ENCODE measurements at regions not wholly inside any gene's neighbourhood (a gene's known extent, or its start where the extent isn't known, plus 50 kb on each side); places are given as distances from the start of the nearest gene placed in this dataset.

DNA sequence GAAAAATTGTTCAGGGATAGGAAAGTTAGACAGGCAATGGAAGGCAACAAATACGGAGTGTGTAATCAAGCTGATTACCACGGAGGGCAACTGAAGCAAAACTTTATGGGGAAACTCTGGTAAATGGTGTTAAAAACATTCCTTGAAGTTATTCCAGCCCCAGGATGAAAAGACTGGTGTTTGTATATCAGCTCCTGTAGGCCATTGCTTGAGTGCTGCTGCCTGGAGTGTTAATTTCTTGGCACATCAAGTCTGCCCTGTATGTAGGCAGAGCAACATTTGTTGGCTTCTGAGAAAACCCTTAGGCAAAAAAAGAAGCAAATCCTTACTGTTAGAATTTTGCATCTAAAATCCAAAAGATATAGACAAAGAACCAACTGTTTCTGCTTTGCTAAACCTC lies 686.5 kb upstream of the ACO1 start:
- TF ChIP-seq EZH2 (IDR thresholded peaks at IDR 0.05) (no peak), JUND (IDR thresholded peaks at IDR 0.05) (no peak), YY1 (IDR thresholded peaks at IDR 0.05; ENCODE audit: extremely low read depth, insufficient replicate concordance, low read depth, low read length) (no peak), FOSL1 (IDR thresholded peaks at IDR 0.05; ENCODE audit: low read depth) (no peak), SP1 (IDR thresholded peaks at IDR 0.05; ENCODE audit: low read depth) (no peak), CBX3 (IDR thresholded peaks at IDR 0.05; ENCODE audit: low read depth) (no peak), TCF7L2 (IDR thresholded peaks at IDR 0.05; ENCODE audit: borderline replicate concordance, extremely low read depth, insufficient read depth, insufficient read length) (no peak), POLR2A (IDR thresholded peaks at IDR 0.05; ENCODE audit: borderline replicate concordance, extremely low read depth, insufficient read depth, insufficient read length) (no peak), EZH2phosphoT487 (IDR thresholded peaks at IDR 0.05; ENCODE audit: borderline replicate concordance) (no peak), RAD21 (IDR thresholded peaks at IDR 0.05; ENCODE audit: low read depth) (no peak), ZFX (IDR thresholded peaks at IDR 0.05) (no peak), ELF1 (IDR thresholded peaks at IDR 0.05; ENCODE audit: borderline replicate concordance, low read depth) (no peak)
- TF ChIP-seq, protein P1, sequence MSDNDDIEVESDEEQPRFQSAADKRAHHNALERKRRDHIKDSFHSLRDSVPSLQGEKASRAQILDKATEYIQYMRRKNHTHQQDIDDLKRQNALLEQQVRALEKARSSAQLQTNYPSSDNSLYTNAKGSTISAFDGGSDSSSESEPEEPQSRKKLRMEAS (IDR thresholded peaks at IDR 0.05): no peak
- TF ChIP-seq, protein P2, sequence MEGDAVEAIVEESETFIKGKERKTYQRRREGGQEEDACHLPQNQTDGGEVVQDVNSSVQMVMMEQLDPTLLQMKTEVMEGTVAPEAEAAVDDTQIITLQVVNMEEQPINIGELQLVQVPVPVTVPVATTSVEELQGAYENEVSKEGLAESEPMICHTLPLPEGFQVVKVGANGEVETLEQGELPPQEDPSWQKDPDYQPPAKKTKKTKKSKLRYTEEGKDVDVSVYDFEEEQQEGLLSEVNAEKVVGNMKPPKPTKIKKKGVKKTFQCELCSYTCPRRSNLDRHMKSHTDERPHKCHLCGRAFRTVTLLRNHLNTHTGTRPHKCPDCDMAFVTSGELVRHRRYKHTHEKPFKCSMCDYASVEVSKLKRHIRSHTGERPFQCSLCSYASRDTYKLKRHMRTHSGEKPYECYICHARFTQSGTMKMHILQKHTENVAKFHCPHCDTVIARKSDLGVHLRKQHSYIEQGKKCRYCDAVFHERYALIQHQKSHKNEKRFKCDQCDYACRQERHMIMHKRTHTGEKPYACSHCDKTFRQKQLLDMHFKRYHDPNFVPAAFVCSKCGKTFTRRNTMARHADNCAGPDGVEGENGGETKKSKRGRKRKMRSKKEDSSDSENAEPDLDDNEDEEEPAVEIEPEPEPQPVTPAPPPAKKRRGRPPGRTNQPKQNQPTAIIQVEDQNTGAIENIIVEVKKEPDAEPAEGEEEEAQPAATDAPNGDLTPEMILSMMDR (IDR thresholded peaks at IDR 0.05 in 2 of 3, conservative IDR thresholded peaks at IDR 0.05 in 1 of 3; ENCODE audit: borderline replicate concordance in 1 of 3, insufficient read depth in 1 of 3, low read depth in 2 of 3, low read length in 2 of 3): no peak
- TF ChIP-seq, protein P3, sequence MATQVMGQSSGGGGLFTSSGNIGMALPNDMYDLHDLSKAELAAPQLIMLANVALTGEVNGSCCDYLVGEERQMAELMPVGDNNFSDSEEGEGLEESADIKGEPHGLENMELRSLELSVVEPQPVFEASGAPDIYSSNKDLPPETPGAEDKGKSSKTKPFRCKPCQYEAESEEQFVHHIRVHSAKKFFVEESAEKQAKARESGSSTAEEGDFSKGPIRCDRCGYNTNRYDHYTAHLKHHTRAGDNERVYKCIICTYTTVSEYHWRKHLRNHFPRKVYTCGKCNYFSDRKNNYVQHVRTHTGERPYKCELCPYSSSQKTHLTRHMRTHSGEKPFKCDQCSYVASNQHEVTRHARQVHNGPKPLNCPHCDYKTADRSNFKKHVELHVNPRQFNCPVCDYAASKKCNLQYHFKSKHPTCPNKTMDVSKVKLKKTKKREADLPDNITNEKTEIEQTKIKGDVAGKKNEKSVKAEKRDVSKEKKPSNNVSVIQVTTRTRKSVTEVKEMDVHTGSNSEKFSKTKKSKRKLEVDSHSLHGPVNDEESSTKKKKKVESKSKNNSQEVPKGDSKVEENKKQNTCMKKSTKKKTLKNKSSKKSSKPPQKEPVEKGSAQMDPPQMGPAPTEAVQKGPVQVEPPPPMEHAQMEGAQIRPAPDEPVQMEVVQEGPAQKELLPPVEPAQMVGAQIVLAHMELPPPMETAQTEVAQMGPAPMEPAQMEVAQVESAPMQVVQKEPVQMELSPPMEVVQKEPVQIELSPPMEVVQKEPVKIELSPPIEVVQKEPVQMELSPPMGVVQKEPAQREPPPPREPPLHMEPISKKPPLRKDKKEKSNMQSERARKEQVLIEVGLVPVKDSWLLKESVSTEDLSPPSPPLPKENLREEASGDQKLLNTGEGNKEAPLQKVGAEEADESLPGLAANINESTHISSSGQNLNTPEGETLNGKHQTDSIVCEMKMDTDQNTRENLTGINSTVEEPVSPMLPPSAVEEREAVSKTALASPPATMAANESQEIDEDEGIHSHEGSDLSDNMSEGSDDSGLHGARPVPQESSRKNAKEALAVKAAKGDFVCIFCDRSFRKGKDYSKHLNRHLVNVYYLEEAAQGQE (IDR thresholded peaks at IDR 0.05; ENCODE audit: low read depth): no peak
- Histone ChIP-seq H4K20me1 (ENCODE audit: insufficient read depth) (no peaks in the 10 kb centered on the region), H3K27ac (ENCODE audit: low read depth, low read length) (no peak overlapping the region), H3K9ac (ENCODE audit: low read length) (no peak overlapping the region), H3K9me3 (ENCODE audit: control insufficient read depth in 1 of 2, insufficient read depth in 1 of 2, low read depth in 1 of 2, low read length in 2 of 2) (0 out of 4 replicates have a peak, but pooled peaks cover 0 to 3% of the 10 kb centered on the region in 2 experiments), H3K9me2 (ENCODE audit: insufficient read depth) (no peaks in the 10 kb centered on the region), H3K4me2 (ENCODE audit: low read length) (no peak overlapping the region), H3K36me3 (ENCODE audit: control insufficient read depth in 1 of 2, insufficient read depth in 2 of 2, low read length in 2 of 2) (no peaks in the 10 kb centered on the region), H3K27me3 (ENCODE audit: insufficient read depth, low read length) (no peaks in the 10 kb centered on the region), H3K4me1 (ENCODE audit: control insufficient read depth in 1 of 2, insufficient read depth in 2 of 2, low read length in 2 of 2) (no peaks in the 10 kb centered on the region), H3K4me3 (replicated peaks in 1 of 2; ENCODE audit: low read depth in 1 of 2, low read length in 2 of 2) (no peak overlapping the region), H3K79me2 (ENCODE audit: insufficient read depth, low read length) (no peaks in the 10 kb centered on the region), H2AFZ (ENCODE audit: low read depth, low read length, poor library complexity, severe bottlenecking) (no peak overlapping the region)
- ChIA-PET RAD21 (ENCODE audit: low non-redundant PET in 1 of 2, low total read pairs in 2 of 2, uncharacterized antibody in 2 of 2, unreplicated experiment in 2 of 2) (no interaction called here), CTCF (no interaction called here), POLR2A (no interaction called here)
- DNase-seq (ENCODE audit: low read depth, low spot score) (no peak), ATAC-seq (no peak)
- intact Hi-C loops (cut with micrococcal nuclease): no loop called here
- no TSS peak for BruUV-seq (replicated peaks)
